GM19240 (cell line): ENCODE measurements at regions not wholly inside any gene's neighbourhood (a gene's known extent, or its start where the extent isn't known, plus 50 kb on each side); places are given as distances from the start of the nearest gene placed in this dataset.
"Not testable (repeated sequence)": the region's sequence is repeated elsewhere in the genome, so short reads cannot be mapped to it uniquely, and the experiment has no call there.

Source experiments
- DNase-seq: peaks from one replicate; pipeline ENCODE4 v3.0.0; 2011; ENCODE audit warnings: low spot score; ENCODE audit not compliant: insufficient read length

- no peak for DNase-seq
Observed at GRCh38 chr19:30267332-30267731, 104.9 kb upstream of the ZNF536 start.

GRCh38 chr19:30268601-30269000 lies 103.6 kb upstream of the ZNF536 start:
- no peak for DNase-seq

- DNase-seq, result no peak
Observed at GRCh38 chr19:30269638-30270037, 102.5 kb upstream of the ZNF536 start.

- no peak for DNase-seq
Observed at GRCh38 chr19:30271816-30272215, 100.4 kb upstream of the ZNF536 start.

- no peak for DNase-seq
Observed at GRCh38 chr19:30272554-30272953, 99.6 kb upstream of the ZNF536 start.

- no peak for DNase-seq
Observed at GRCh38 chr19:30273184-30273583, 99.0 kb upstream of the ZNF536 start.

GRCh38 chr19:30274987-30275386 lies 97.2 kb upstream of the ZNF536 start:
- DNase-seq, result no peak

GRCh38 chr19:30276011-30276882 lies 95.9 kb upstream of the ZNF536 start:
- no peak for DNase-seq

- DNase-seq, result no peak
Observed at GRCh38 chr19:30276883-30277280, 95.3 kb upstream of the ZNF536 start.

- no peak for DNase-seq
Observed at GRCh38 chr19:30277941-30278881, 94.0 kb upstream of the ZNF536 start.

GRCh38 chr19:30278882-30279254 lies 93.3 kb upstream of the ZNF536 start:
- no peak for DNase-seq

- DNase-seq, result no peak
Observed at GRCh38 chr19:30280018-30280417, 92.2 kb upstream of the ZNF536 start.

- DNase-seq, result no peak
Observed at GRCh38 chr19:30281906-30282305, 90.3 kb upstream of the ZNF536 start.

- DNase-seq, result no peak
Observed at GRCh38 chr19:30283556-30283955, 88.6 kb upstream of the ZNF536 start.

- no peak for DNase-seq
Observed at GRCh38 chr19:30284209-30284608, 88.0 kb upstream of the ZNF536 start.

GRCh38 chr19:30284885-30285284 lies 87.3 kb upstream of the ZNF536 start:
- no peak for DNase-seq

- no peak for DNase-seq
Observed at GRCh38 chr19:30286378-30286777, 85.8 kb upstream of the ZNF536 start.

GRCh38 chr19:30287259-30287658 lies 84.9 kb upstream of the ZNF536 start:
- no peak for DNase-seq

- DNase-seq, result no peak
Observed at GRCh38 chr19:30287973-30288372, 84.2 kb upstream of the ZNF536 start.

- DNase-seq, result no peak
Observed at GRCh38 chr19:30288911-30289310, 83.3 kb upstream of the ZNF536 start.

- DNase-seq, result no peak
Observed at GRCh38 chr19:30289336-30289735, 82.8 kb upstream of the ZNF536 start.

GRCh38 chr19:30290805-30291204 lies 81.4 kb upstream of the ZNF536 start:
- not testable (repeated sequence) for DNase-seq
